Endothelial cell of umbilical vein (primary cell): ENCODE measurements at regions not wholly inside any gene's neighbourhood (a gene's known extent, or its start where the extent isn't known, plus 50 kb on each side); places are given as distances from the start of the nearest gene placed in this dataset.

Experiments used
- BruUV-seq: library from RNA; stranded (reverse); fragments of 400-500 nt; replicated peaks from 2 replicates; lab custom pipeline; 2021; lab: Mats Ljungman, UMichigan
- CTCF ChIA-PET: fragments of 300-600, 350-600 bp; sonication (Branson Sonifier 250); formaldehyde crosslinking; loops from one replicate; lab custom pipeline; 2021; ENCODE audit warnings: antibody characterized with exemption, inconsistent platforms; lab: Charles Lee
- POLR2A ChIA-PET: fragments of 300-600, 350-600 bp; sonication (Branson Sonifier 250); formaldehyde crosslinking; loops from one replicate; lab custom pipeline; 2021; ENCODE audit warnings: antibody characterized with exemption, inconsistent platforms; lab: Charles Lee
- DNase-seq: peaks from one replicate; pipeline ENCODE4 v3.0.0-alpha.2; 2011; ENCODE audit warnings: low read depth, low spot score
- FAIRE-seq: peaks from 2 replicates; lab custom pipeline; 2011; peaks lifted over from hg19 to GRCh38; lab: Jason Lieb, UNC
- H2AFZ ChIP-seq: 2 replicates; pipeline ENCODE4 v1.6.0; 2012; ENCODE audit warnings: low read depth, low read length, control low read depth, inconsistent platforms
- H3K27ac ChIP-seq: 2 replicates; pipeline ENCODE4 v1.5.1; 2011; ENCODE audit warnings: low read depth, mild to moderate bottlenecking, control low read depth, low read length, moderate library complexity; ENCODE audit not compliant: insufficient read depth
- H3K27me3 ChIP-seq, 2 experiments: 2 replicates each; pipeline versions ENCODE4 v1.6.0 to v1.6.1; 2011; ENCODE audit warnings: low read length in 2 of 2, mixed read lengths in 1 of 2; ENCODE audit not compliant: control insufficient read depth in 2 of 2, insufficient read depth in 2 of 2
- H3K36me3 ChIP-seq, 2 experiments: 2 replicates in 1 of 2; 3 replicates in 1 of 2; pipeline ENCODE4 v1.5.1; 2011; ENCODE audit warnings: low read length in 2 of 2, mild to moderate bottlenecking in 1 of 2, moderate library complexity in 1 of 2; ENCODE audit not compliant: control insufficient read depth in 2 of 2, insufficient read depth in 2 of 2; ENCODE audit errors: extremely low read depth in 1 of 2
- H3K4me1 ChIP-seq: 3 replicates; pipeline ENCODE4 v1.5.1; 2011; ENCODE audit warnings: mild to moderate bottlenecking, low read length; ENCODE audit not compliant: control insufficient read depth, insufficient read depth; ENCODE audit errors: extremely low read depth
- H3K4me2 ChIP-seq: 2 replicates; pipeline ENCODE4 v1.6.1; 2011; ENCODE audit warnings: low read length, control low read depth, mixed read lengths; ENCODE audit not compliant: insufficient read depth
- H3K4me3 ChIP-seq, 3 experiments: fragments of 200-600 bp in 1 of 3; sonication (generic), shearing (Covaris generic) in 1 of 3; replicated peaks in 1 of 3; 2 replicates each; pipeline ENCODE4 v1.5.1; 2011 to 2016; ENCODE audit warnings: control low read depth in 3 of 3, low read length in 3 of 3, mild to moderate bottlenecking in 2 of 3, inconsistent platforms in 1 of 3, low read depth in 1 of 3, moderate library complexity in 1 of 3; ENCODE audit not compliant: insufficient read depth in 1 of 3
- H3K79me2 ChIP-seq: 2 replicates; pipeline ENCODE4 v1.6.0; 2012; ENCODE audit warnings: low read length, inconsistent platforms; ENCODE audit not compliant: control insufficient read depth, insufficient read depth
- H3K9ac ChIP-seq: replicated peaks from 2 replicates; pipeline ENCODE3; 2011; ENCODE audit warnings: low read length, control low read depth; ENCODE audit not compliant: insufficient read depth; ENCODE audit errors: extremely low read depth
- H3K9me1 ChIP-seq: replicated peaks from 3 replicates; pipeline ENCODE4 v1.6.0; 2011; ENCODE audit warnings: mild to moderate bottlenecking, low read length; ENCODE audit not compliant: control insufficient read depth, insufficient read depth; ENCODE audit errors: extremely low read depth
- H3K9me3 ChIP-seq: replicated peaks from 2 replicates; pipeline ENCODE4 v1.5.1; 2012; ENCODE audit warnings: low read length, inconsistent platforms; ENCODE audit not compliant: control insufficient read depth, insufficient read depth
- H4K20me1 ChIP-seq: replicated peaks from 2 replicates; pipeline ENCODE3; 2011; ENCODE audit warnings: mild to moderate bottlenecking, low read length; ENCODE audit not compliant: control insufficient read depth, insufficient read depth; ENCODE audit errors: extremely low read depth
- EZH2 ChIP-seq: IDR thresholded peaks from 2 replicates; pipeline ENCODE4 v1.6.1; 2012; ENCODE audit warnings: borderline replicate concordance, low read depth, mild to moderate bottlenecking, moderate library complexity, low read length, inconsistent platforms; ENCODE audit not compliant: severe bottlenecking
- FOS ChIP-seq: IDR thresholded peaks from 2 replicates; pipeline ENCODE4 v1.6.1; 2011; ENCODE audit warnings: mild to moderate bottlenecking, low read length, moderate library complexity, borderline replicate concordance; ENCODE audit not compliant: insufficient read depth
- GATA2 ChIP-seq: IDR thresholded peaks from 2 replicates; pipeline ENCODE4 v1.7.0; 2011; ENCODE audit warnings: low read depth, mild to moderate bottlenecking, moderate library complexity, mixed read lengths, low read length; ENCODE audit not compliant: insufficient read length, insufficient read depth
- JUN ChIP-seq: IDR thresholded peaks from 2 replicates; pipeline ENCODE4 v1.6.1; 2011; ENCODE audit warnings: borderline replicate concordance, low read depth; ENCODE audit not compliant: insufficient read length, insufficient read depth
- MYC ChIP-seq: IDR thresholded peaks from one replicate; pipeline ENCODE4 v1.6.1; 2011; ENCODE audit warnings: mild to moderate bottlenecking, low read depth, low read length
- POLR2A ChIP-seq: IDR thresholded peaks from 2 replicates; pipeline ENCODE4 v1.6.1; 2012; ENCODE audit warnings: low read depth, mild to moderate bottlenecking, control low read depth, low read length
- POLR2AphosphoS5 ChIP-seq: IDR thresholded peaks from 2 replicates; pipeline ENCODE4 v1.6.1; 2012; ENCODE audit warnings: low read depth, mild to moderate bottlenecking, control low read depth, low read length, moderate library complexity; ENCODE audit not compliant: insufficient read depth
- dilution Hi-C: fragments of 300-500 bp; cut with MboI; formaldehyde crosslinking; loops from one replicate; pipeline ENCODE4 v1.15.0; 2019; ENCODE audit warnings: low sequenced_read_pairs; ENCODE audit not compliant: extremely low pct_ligation_motif_present
- intact Hi-C: fragments of 100-400 bp; cut with micrococcal nuclease; formaldehyde crosslinking; loops from one replicate; pipeline ENCODE4 v1.10.0; 2022
- TF ChIP-seq, protein P1 (sequence below): IDR thresholded peaks from 2 replicates; pipeline ENCODE4 v1.6.1; 2011; ENCODE audit not compliant: insufficient read depth, insufficient read length
- TF ChIP-seq, protein P2 (sequence below), 2 donors: IDR thresholded peaks; 1 replicate in 1 of 2; 2 replicates in 1 of 2; pipeline ENCODE4 v1.5.1; 2011; ENCODE audit warnings: low read length in 2 of 2, mild to moderate bottlenecking in 2 of 2, moderate library complexity in 2 of 2, control low read depth in 1 of 2, inconsistent platforms in 1 of 2, low read depth in 1 of 2; ENCODE audit not compliant: insufficient read depth in 1 of 2; ENCODE audit errors: extremely low read depth in 1 of 2

DNA sequence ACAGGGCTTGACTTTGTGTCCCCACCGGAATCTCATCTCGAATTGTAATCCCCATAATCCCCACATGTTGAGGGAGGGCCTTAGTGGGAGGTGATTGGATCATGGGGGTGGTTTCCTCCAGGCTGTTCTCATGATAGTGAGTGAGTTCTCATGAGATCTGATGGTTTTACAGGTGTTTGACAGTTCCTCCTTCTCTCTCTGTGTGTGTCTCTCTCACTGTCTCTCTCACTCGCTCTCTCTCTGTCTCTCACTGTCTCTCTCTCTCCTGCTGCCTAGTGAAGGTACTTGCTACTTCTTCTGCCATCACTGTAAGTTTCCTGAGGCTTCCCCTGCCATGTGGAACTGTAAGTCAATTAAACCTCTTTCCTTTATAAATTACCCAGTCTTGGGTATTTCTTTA lies 289.8 kb upstream of the HABP2 start:
- no peak for FAIRE-seq
- no TSS peak for BruUV-seq

DNA sequence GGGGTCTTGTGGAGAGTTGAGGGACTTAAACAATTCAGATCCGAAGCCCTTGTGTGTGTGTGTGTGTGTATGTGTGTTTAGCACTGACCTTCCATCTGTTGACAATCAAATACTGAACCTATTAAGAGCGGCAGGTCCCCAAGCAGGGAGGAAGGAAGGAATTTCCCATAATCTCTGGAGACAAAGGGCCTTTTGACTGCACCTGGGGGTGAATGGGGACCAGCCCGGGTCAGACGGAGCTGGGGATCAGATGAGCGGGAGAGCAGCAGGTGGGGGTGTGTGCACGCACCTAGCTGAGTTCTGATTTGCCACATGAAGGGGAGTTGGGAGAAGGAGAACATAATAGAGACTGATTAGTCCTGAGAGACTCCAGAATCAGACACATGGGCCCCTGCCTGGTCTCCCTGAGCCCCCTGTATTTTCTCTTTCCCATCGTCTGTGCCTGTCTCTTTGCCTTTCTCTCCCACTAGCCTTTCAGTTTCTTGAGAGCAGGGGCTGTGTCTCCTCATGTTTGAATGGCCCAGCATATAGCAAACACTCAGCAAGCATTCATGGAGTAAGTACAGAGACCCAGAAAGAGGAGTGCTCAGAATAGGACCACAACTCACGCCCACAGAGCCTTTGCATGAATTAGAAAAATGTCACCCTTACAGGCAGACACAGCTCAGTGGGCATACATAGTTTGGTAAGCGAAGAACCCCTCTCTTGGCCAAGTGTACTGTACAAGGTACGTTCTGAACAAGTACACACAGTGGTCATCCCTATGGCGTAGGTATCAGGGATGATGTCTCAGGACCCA lies 288.3 kb upstream of the HABP2 start:
- no TSS peak for BruUV-seq
- Histone ChIP-seq H3K4me3 (no peak overlapping the region), H3K9me1 (no peaks in the 10 kb centered on the region), H2AFZ (no peak overlapping the region), H3K9ac (no peak overlapping the region), H3K36me3 (no peaks in the 10 kb centered on the region), H3K79me2 (no peaks in the 10 kb centered on the region), H3K27me3 (no peaks in the 10 kb centered on the region), H3K9me3 (no peaks in the 10 kb centered on the region), H4K20me1 (no peaks in the 10 kb centered on the region), H3K4me2 (no peak overlapping the region), H3K4me1 (no peaks in the 10 kb centered on the region), H3K27ac (no peak overlapping the region)
- DNase-seq (no peak), FAIRE-seq (no peak)
- CTCF ChIA-PET, result no interaction called here
- dilution Hi-C loops, result no loop called here
- TF ChIP-seq EZH2 (no peak), POLR2AphosphoS5 (no peak), JUN (no peak), POLR2A (no peak), FOS (no peak), MYC (no peak), GATA2 (no peak)
- TF ChIP-seq, protein P1, sequence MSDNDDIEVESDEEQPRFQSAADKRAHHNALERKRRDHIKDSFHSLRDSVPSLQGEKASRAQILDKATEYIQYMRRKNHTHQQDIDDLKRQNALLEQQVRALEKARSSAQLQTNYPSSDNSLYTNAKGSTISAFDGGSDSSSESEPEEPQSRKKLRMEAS, result no peak
- TF ChIP-seq, protein P2, sequence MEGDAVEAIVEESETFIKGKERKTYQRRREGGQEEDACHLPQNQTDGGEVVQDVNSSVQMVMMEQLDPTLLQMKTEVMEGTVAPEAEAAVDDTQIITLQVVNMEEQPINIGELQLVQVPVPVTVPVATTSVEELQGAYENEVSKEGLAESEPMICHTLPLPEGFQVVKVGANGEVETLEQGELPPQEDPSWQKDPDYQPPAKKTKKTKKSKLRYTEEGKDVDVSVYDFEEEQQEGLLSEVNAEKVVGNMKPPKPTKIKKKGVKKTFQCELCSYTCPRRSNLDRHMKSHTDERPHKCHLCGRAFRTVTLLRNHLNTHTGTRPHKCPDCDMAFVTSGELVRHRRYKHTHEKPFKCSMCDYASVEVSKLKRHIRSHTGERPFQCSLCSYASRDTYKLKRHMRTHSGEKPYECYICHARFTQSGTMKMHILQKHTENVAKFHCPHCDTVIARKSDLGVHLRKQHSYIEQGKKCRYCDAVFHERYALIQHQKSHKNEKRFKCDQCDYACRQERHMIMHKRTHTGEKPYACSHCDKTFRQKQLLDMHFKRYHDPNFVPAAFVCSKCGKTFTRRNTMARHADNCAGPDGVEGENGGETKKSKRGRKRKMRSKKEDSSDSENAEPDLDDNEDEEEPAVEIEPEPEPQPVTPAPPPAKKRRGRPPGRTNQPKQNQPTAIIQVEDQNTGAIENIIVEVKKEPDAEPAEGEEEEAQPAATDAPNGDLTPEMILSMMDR (IDR thresholded peaks at IDR 0.05; ENCODE audit: extremely low read depth in 1 of 2, insufficient read depth in 1 of 2, low read depth in 1 of 2, low read length in 2 of 2), result no peak
- POLR2A ChIA-PET, result no interaction called here
- intact Hi-C loops, result loop anchor here (5.0 kb wide), 1 partner anchor 42 kb away; no protein-coding TSS in a partner anchor

More for the DNA sequence above, 289.8 kb upstream of the HABP2 start:
- dilution Hi-C loops (no loop called here), intact Hi-C loops (no loop called here)
- no peaks in the 10 kb centered on the region for H3K9me1 ChIP-seq
- no peak overlapping the region for H2AFZ ChIP-seq
- no peaks in the 10 kb centered on the region for H3K27me3 ChIP-seq
- no peak overlapping the region for H3K9ac ChIP-seq
- no peaks in the 10 kb centered on the region for H3K36me3 ChIP-seq
- H3K4me1 ChIP-seq, result no peaks in the 10 kb centered on the region
- no peak for TF ChIP-seq FOS
- TF ChIP-seq, protein P1, result no peak
- no peak for TF ChIP-seq POLR2AphosphoS5
- TF ChIP-seq MYC, result no peak
- no peaks in the 10 kb centered on the region for H4K20me1 ChIP-seq
- H3K4me2 ChIP-seq, result no peak overlapping the region
- ChIA-PET POLR2A (no interaction called here), CTCF (no interaction called here)
- H3K27ac ChIP-seq, result no peak overlapping the region
- no peaks in the 10 kb centered on the region for H3K79me2 ChIP-seq
- DNase-seq, result no peak
- H3K4me3 ChIP-seq, result no peak overlapping the region
- H3K9me3 ChIP-seq, result no peaks in the 10 kb centered on the region
